ENCODE measurements at regions not wholly inside any gene's neighbourhood (a gene's known extent, or its start where the extent isn't known, plus 50 kb on each side); places are given as distances from the start of the nearest gene placed in this dataset.

- CTCF ChIA-PET, result interaction anchor here (1.4 to 2.7 kb wide), 2 partner anchors 14 to 119 kb away, joined by 4 to 14 read pairs; partner anchors contain the start of gene ELL2
- Histone ChIP-seq H3K4me3 (replicated peaks in 1 of 3; ENCODE audit: insufficient read depth in 1 of 3, low read depth in 1 of 3, low read length in 3 of 3) (no peak overlapping the region), H3K36me3 (ENCODE audit: control insufficient read depth in 2 of 2, extremely low read depth in 1 of 2, insufficient read depth in 2 of 2, low read length in 2 of 2) (no peaks in the 10 kb centered on the region), H4K20me1 (replicated peaks; ENCODE audit: control insufficient read depth, extremely low read depth, insufficient read depth, low read length) (no peaks in the 10 kb centered on the region), H3K27me3 (ENCODE audit: control insufficient read depth in 2 of 2, insufficient read depth in 2 of 2, low read length in 2 of 2) (no peaks in the 10 kb centered on the region), H3K9me1 (replicated peaks; ENCODE audit: control insufficient read depth, extremely low read depth, insufficient read depth, low read length) (no peaks in the 10 kb centered on the region), H3K4me2 (ENCODE audit: insufficient read depth, low read length) (no peak overlapping the region), H3K9me3 (replicated peaks; ENCODE audit: control insufficient read depth, insufficient read depth, low read length) (no peaks in the 10 kb centered on the region), H3K27ac (ENCODE audit: insufficient read depth, low read depth, low read length) (peak overlapping the region; percentile 72), H3K79me2 (ENCODE audit: control insufficient read depth, insufficient read depth, low read length) (no peaks in the 10 kb centered on the region), H3K4me1 (ENCODE audit: control insufficient read depth, extremely low read depth, insufficient read depth, low read length) (peaks cover 40% of the 10 kb centered on the region), H3K9ac (replicated peaks; ENCODE audit: extremely low read depth, insufficient read depth, low read length) (no peak overlapping the region), H2AFZ (ENCODE audit: low read depth, low read length) (no peak overlapping the region)
- no peak for TF ChIP-seq FOS (IDR thresholded peaks at IDR 0.05; ENCODE audit: borderline replicate concordance, insufficient read depth, low read length)
- TF ChIP-seq MYC (IDR thresholded peaks at IDR 0.05; ENCODE audit: low read depth, low read length), result no peak
- TF ChIP-seq MAX (IDR thresholded peaks at IDR 0.05; ENCODE audit: insufficient read depth, insufficient read length), result no peak
- TF ChIP-seq POLR2AphosphoS5 (IDR thresholded peaks at IDR 0.05; ENCODE audit: insufficient read depth, low read depth, low read length), result no peak
- TF ChIP-seq EZH2 (IDR thresholded peaks at IDR 0.05; ENCODE audit: borderline replicate concordance, low read depth, low read length, severe bottlenecking), result no peak
- no peak for TF ChIP-seq CTCF (IDR thresholded peaks at IDR 0.05; ENCODE audit: extremely low read depth in 1 of 2, insufficient read depth in 1 of 2, low read depth in 1 of 2, low read length in 2 of 2)
- POLR2A ChIA-PET, result no interaction called here
- DNase-seq (ENCODE audit: low read depth, low spot score), result no peak
- no peak for FAIRE-seq
- intact Hi-C loops (cut with micrococcal nuclease), result loop anchor here (1.0 kb wide), 1 partner anchor 12 kb away; no protein-coding TSS in a partner anchor
- dilution Hi-C loops (cut with MboI; ENCODE audit: extremely low pct_ligation_motif_present, low sequenced_read_pairs), result no loop called here
- no TSS peak for BruUV-seq (replicated peaks)
These were observed 118.3 kb upstream of the ELL2 start for GRCh38 chr5:96079962-96080361.
